DMS53 (cell line): ENCODE measurements at regions not wholly inside any gene's neighbourhood (a gene's known extent, or its start where the extent isn't known, plus 50 kb on each side); places are given as distances from the start of the nearest gene placed in this dataset.

Experiments used
- DNase-seq: peaks from one replicate; lab custom pipeline; 2025; lab: John Stamatoyannopoulos, UW

GRCh38 chr18:31247574-31248199 lies 70.3 kb upstream of the DSG1 start:
- DNase-seq = no peak

DNA sequence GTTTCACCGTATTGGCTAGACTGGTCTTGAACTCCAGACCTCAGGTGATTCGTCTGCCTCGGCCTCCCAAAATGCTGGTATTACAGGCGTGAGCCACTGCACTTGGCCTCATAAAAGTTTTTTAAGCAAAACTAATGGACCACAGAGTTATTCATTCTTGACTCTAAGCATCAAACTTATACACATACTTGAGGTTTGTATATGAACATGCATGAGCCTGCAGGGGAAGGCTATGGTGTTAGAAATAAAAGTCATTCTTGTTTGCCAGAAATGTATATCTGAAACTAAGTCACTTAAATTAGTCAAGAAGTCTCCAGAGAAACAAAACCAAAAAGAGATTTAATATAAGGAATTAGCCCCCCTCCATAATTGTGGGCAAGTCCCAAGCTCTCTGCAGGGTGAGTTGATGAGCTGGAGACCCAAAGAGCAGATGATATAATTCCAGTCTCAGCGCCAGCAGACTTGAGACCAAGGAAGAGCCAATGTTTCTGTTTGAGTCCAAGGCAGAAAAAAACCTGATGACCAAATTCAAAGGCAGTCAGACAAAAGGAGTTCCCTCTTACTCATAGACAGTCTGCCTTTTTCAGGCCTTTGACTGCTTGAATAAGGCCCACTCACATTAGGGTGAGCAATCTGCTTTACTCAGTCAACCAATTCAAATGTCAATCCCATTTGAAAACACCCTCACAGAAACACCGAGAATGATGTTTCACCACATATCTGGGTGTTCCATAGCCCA lies 69.0 kb upstream of the DSG1 start:
- no peak for DNase-seq

GRCh38 chr18:31250902-31251301 lies 67.1 kb upstream of the DSG1 start:
- peak; percentile 4 for DNase-seq

DNA sequence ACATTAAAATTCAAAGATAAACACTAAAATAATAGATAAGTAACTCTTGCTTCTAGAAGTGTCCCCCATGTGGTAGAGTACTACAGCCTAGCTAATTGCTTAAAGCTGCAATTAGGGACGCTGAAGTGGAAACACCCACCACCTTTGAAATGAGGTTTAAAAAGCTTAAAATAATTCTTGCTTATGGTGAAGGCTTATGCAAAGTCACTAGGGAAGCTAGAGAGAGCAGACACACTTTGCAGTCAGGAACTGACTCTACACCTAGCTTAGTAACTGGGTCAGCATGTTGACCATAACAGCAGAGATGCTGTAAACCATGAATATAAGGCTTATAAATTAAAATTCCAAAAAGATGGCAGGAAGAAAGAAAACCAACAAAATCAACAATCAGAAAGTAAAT lies 65.4 kb upstream of the DSG1 start:
- DNase-seq = no peak

DNA sequence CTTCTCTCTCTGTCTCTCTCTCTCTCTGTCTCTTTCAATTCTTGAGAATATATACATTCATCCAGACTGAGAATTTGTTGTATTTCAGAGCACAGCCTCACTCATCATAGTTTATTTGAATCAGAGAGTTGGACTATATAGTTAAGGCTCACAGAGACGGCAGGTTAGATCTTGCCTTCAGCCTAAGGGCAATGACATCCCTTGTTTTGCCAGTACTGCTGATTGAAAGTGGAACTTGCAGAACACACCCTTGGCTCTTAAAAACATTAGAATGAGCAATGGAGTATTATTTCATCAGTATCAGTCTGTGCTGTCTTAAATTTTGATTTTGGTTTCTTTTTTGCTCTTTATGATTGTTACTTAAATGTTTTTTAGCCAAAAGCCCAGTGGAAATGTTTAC lies 62.0 kb upstream of the DSG1 start:
- DNase-seq = no peak

- DNase-seq = no peak
Observed at GRCh38 chr18:31258789-31259188, 59.2 kb upstream of the DSG1 start.

- DNase-seq = no peak
Observed at GRCh38 chr18:31261792-31262582, 56.0 kb upstream of the DSG1 start.

DNA sequence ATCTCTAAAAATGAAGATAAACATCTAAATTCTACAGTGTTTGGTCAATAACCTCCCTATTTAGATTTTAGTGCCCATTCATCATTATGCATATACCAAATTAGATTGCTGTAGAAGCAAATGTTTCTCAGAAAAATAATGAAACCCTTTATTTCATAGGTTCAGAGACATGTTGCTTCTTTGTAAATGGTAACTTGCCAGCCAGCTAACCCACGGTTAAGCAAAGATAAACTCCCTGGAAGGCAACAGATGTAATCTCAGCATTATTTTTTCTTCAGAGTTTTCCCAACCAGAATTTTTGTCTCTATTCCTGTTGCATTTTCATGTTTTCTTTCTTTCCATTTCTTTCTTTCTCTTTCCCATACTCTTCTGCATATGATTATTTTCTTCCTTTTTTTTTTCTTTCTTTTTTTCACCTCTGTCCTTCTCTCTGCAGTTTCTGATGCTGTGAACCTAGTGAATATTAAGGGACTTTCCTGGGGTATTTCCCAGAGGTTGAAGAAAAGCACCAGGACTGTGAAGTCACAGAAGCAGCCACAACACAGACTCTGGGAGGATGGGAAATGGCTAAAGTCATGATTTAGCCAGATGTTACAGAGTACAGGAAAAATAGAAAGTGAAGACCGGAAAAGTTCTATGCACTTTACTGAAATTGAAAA lies 50.0 kb upstream of the DSG1 start:
- peak; percentile 6 for DNase-seq
